Fibroblast of skin of abdomen (primary cell): ENCODE measurements at regions not wholly inside any gene's neighbourhood (a gene's known extent, or its start where the extent isn't known, plus 50 kb on each side); places are given as distances from the start of the nearest gene placed in this dataset.

Experiments used
- DNase-seq: peaks from one replicate; pipeline ENCODE4 v3.0.0-alpha.2; 2013

DNA sequence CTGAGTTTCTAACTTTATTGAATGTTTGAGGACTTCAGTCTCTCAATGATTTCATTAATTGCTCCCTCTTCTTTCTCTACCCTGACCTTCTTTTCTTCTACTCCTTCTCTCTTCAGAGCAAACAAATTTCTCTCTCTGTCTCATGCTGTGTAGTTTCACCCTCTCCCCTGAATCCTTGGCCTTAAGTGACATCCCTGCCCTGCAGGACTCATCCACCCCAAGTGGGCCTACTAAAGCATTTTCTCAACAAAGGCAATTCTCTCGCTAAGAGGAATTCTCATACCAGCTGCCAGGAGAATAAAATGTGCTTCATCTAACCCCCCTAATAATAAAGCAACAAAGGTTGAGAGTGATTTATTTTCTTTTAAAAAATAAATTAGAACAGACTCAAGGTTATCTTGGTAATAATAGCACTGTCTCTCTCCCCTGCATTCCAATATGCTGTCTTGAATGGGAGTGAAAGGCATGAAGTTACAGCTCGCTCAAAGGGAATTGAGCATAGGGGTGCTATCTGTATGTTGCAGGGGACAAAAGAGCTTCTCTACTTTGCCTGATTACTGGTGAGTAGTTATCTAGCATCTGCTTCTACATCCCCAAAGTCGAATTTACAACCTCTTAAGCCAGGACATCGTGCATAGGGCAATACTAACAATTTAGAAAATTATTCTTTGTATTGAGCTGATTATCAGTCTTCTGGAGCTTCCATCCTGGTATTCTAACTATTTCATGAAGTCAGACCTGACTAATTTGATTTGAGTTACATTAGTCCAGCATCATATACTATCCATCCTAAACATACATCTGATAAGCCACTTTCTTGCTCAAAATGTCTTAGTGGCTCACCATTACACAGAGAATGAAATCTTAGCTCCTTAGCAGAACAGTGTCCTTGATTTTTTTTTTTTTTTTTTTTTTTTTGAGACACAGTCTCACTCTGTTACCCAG, 76.9 kb upstream of the DNAJC19 start:
- no peak for DNase-seq

DNA sequence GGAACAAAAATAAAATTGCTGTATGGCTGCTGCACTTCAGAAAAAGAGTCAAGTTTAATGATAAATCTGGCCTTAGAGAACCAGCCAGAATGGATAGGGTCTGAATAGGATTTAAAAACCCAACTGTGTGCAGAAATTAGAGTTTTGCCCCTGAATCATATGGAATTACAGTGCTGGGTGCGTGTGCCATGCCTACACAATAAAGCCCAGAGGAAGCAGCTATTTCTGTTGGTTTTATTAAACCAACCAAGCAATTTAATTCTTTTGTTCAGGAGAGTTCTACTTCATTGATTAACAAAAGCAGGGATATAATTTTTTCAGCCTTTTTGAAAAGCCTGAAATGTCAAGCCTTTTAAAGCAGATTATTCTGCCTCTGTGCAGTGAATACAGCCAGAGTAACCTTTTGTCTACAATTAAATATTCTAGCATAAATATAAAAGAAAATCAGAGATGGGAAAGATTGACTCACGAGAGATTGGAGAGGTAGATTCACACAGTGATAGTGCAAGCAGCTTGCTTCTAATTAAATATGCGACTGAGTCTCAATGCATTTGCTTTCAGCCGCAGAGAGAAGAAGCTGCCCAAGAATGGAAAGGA, 66.7 kb upstream of the DNAJC19 start:
- no peak for DNase-seq

DNA sequence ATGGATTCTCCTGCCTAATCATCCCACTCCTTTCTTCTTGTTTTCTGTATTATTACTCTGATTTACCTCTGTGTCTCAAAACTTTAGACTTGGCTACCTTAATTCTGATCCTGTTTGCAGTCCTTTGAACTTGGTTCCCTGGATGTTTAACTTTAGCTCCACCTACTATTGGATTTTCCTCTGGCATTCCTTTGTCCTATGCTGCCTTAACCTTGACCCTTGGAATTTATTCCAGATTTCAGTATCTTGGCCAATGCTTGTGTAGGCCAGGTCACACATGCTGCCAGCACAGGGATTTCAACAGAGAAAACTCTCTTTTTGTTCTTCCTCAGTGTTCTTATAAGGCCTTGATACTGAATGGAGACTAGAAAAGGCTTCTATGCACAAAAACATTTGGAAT, 65.0 kb upstream of the DNAJC19 start:
- no peak for DNase-seq

DNA sequence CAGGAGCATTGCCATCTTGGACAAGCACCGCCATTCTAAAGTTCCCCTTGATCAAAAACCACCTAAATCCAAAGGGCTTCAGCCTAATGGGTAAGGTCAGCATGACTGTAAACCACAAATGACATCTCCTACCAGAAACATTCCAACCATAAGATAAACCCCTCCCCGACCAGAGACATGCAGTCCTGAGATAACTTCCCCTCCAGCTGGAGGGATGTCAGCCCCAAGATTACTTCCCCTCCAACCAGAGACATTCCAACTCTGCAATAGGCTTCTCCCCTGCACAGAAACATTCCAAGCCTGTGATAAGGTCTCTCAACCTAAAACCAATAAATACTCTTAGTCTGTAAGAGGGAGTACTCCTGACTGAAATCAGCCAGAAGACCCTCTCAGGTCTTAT, 62.7 kb upstream of the DNAJC19 start:
- no peak for DNase-seq

DNA sequence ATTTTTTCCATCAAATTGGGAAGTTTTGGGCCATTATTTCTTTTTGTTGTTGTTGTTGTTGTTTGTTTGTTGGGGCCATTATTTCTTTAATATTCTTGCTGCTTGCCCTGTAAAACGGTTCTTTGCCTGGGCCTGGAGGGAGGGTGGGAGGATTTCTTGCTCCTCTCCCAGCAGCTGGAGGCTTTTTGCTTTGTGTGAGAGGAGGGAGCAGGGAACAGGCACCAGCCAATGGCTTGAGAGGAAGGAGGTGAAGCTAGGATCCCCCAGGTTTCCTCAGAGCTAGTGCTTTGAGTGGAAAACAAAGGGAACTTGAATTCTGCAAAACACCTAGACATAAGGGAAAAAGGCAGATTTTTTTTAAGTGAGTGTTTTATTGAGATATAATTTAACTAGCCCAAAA, 61.2 kb upstream of the DNAJC19 start:
- no peak for DNase-seq

DNA sequence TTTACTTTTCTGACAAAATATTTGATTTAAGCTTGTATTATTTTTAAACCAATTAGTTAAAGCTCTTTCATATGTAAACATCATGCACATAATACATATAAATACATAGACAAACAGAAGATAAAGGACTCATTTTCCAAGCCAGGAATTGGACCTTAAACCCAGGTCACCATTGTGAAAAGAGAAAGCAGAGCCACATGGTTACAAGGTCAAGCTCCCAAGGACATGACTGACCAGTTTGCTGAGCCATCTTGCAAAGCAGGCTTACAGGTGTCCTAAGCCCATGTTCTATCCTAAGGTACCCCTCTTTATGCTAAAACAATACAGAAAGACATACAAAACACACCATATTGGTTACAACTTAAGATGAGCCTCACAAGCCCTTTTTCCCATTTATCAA, 50.5 kb upstream of the DNAJC19 start:
- DNase-seq: no peak
